Liver (tissue), 3 donors: ENCODE measurements at regions not wholly inside any gene's neighbourhood (a gene's known extent, or its start where the extent isn't known, plus 50 kb on each side); places are given as distances from the start of the nearest gene placed in this dataset.

Experiments
- RAD21 ChIP-seq, 2 donors: IDR thresholded peaks; 2 replicates each; pipeline ENCODE4 v1.6.1; 2016; ENCODE audit warnings: antibody characterized with exemption in 2 of 2, mild to moderate bottlenecking in 2 of 2
- YY1 ChIP-seq: IDR thresholded peaks from 2 replicates; pipeline ENCODE4 v1.6.1; 2016; ENCODE audit warnings: antibody characterized with exemption, mild to moderate bottlenecking
- TF ChIP-seq, protein P1 (sequence below): fragments of 150-350 bp; IDR thresholded peaks from 2 replicates; pipeline ENCODE4 v1.5.1; 2017; ENCODE audit warnings: improper control_type of control experiment, low read depth, low read length; ENCODE audit not compliant: missing input control
- donor health status: healthy.
- donor health status: healthy.

DNA sequence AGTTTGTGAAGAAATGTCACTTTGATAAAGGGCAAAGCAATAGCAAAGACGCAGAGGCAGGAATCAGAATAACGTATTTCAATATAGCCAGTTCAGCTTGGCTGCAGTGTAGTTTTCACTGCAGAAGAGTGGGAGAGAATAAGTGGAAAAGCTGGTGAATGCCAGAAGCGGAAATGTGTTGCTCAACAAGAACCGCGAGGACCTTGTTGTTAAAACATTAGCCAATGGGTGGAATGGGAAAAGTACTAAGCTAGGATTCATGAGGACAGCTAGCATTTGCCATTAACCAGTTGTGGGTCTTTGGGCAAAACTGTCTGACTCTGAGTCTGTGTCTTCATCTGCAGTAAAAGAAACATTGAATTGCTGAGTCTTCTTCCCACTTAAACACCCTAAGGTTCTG lies 292.9 kb upstream of the GRIP1 start:
- TF ChIP-seq YY1 (no peak), RAD21 (IDR thresholded peaks at IDR 0.05) (no peak)
- TF ChIP-seq, protein P1, sequence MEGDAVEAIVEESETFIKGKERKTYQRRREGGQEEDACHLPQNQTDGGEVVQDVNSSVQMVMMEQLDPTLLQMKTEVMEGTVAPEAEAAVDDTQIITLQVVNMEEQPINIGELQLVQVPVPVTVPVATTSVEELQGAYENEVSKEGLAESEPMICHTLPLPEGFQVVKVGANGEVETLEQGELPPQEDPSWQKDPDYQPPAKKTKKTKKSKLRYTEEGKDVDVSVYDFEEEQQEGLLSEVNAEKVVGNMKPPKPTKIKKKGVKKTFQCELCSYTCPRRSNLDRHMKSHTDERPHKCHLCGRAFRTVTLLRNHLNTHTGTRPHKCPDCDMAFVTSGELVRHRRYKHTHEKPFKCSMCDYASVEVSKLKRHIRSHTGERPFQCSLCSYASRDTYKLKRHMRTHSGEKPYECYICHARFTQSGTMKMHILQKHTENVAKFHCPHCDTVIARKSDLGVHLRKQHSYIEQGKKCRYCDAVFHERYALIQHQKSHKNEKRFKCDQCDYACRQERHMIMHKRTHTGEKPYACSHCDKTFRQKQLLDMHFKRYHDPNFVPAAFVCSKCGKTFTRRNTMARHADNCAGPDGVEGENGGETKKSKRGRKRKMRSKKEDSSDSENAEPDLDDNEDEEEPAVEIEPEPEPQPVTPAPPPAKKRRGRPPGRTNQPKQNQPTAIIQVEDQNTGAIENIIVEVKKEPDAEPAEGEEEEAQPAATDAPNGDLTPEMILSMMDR = no peak
